Heart left ventricle (tissue), 16 donors: ENCODE measurements at regions not wholly inside any gene's neighbourhood (a gene's known extent, or its start where the extent isn't known, plus 50 kb on each side); places are given as distances from the start of the nearest gene placed in this dataset.

Experiments used
- ATAC-seq, 4 donors: fragments of 200-7000 bp; cut with Tn5 transposase; one replicate each; pipeline ENCODE4 v1.9.1; 2020 to 2022; ENCODE audit warnings: moderate library complexity in 4 of 4, mild to moderate bottlenecking in 3 of 4, moderate number of reproducible peaks in 1 of 4
- DNase-seq, 5 donors: peaks; one replicate each; pipeline ENCODE4 v3.0.0-alpha.2; 2020
- H3K27ac ChIP-seq, 12 donors: fragments of 200-600 bp; sonication (generic) in 4 of 12; one replicate each; pipeline versions ENCODE4 v1.5.0 to v1.8.0; 2016 to 2022; ENCODE audit warnings: mild to moderate bottlenecking in 2 of 12
- H3K27me3 ChIP-seq, 9 donors: fragments of 200-600 bp; sonication (generic) in 2 of 9; one replicate each; pipeline versions ENCODE4 v1.5.1 to v1.8.0; 2016 to 2022; ENCODE audit warnings: mild to moderate bottlenecking in 3 of 9
- H3K36me3 ChIP-seq, 9 donors: fragments of 200-600 bp; sonication (generic) in 2 of 9; one replicate each; pipeline versions ENCODE4 v1.5.0 to v1.8.0; 2018 to 2022; ENCODE audit warnings: mild to moderate bottlenecking in 2 of 9
- H3K4me1 ChIP-seq, 12 donors: fragments of 200-600 bp; sonication (generic) in 4 of 12; one replicate each; pipeline versions ENCODE4 v1.5.0 to v1.8.0; 2016 to 2022; ENCODE audit warnings: mild to moderate bottlenecking in 3 of 12
- H3K4me3 ChIP-seq, 12 donors: fragments of 200-600 bp; sonication (generic) in 4 of 12; one replicate each; pipeline versions ENCODE4 v1.5.0 to v1.8.0; 2017 to 2022; ENCODE audit warnings: mild to moderate bottlenecking in 9 of 12, moderate library complexity in 4 of 12
- H3K9me3 ChIP-seq, 12 donors: fragments of 200-600 bp; sonication (generic) in 4 of 12; one replicate each; pipeline versions ENCODE4 v1.5.0 to v1.8.0; 2016 to 2022; ENCODE audit warnings: mild to moderate bottlenecking in 1 of 12
- CTCF ChIP-seq, 12 donors: fragments of 200-600 bp; sonication (generic) in 4 of 12; IDR thresholded peaks; one replicate each; pipeline versions ENCODE4 v1.5.0 to v1.8.0; 2018 to 2022; ENCODE audit warnings: antibody characterized with exemption in 12 of 12, mild to moderate bottlenecking in 5 of 12
- POLR2A ChIP-seq, 2 donors: fragments of 450-650 bp; IDR thresholded peaks; one replicate each; pipeline ENCODE4 v1.6.1; 2017; ENCODE audit warnings: antibody characterized with exemption in 2 of 2, mild to moderate bottlenecking in 2 of 2, moderate library complexity in 2 of 2
- WGBS, 4 donors: extraction: QIAGEN DNeasy Blood & Tissue Kit in 2 of 4; methylation state at CpG; one replicate each; pipeline versions ENCODE4 v1.1.5 to v1.1.7; 2013 to 2018; 5-methylcytosine and 5-hydroxymethylcytosine counted together
- intact Hi-C, 10 donors: fragments of 100-400 bp; cut with DNase I; formaldehyde crosslinking; loops; one replicate each; pipeline versions ENCODE4 v1.11.1 to v1.14.2; 2022
- donor health status: ischemic (EF 13 %, LVEDD 7.1; RV severe dilation, severe dysfunction).
- donor health status: healthy with polysubstance abuse.
- donor health status: DM: no; HTN: yes; CAD: no.
- donor health status: DM: no; HTN: no; CAD: no.
- donor health status: ischemic (EF 25% LVEDD 6.9; RV normal size, moderate dysfunction).
- donor health status: ischemic (EF 25% LVEDD 5.7; RV mildly dilated, moderate dysfunction).
- donor health status: healthy.
- donor health status: DM: yes; HTN: yes; CAD: no.
- donor health status: ischemic (EF 35%, LVEDD 5.7; RV mildly dilated, moderate dysfunction).
- donor health status: nonischemic (EF 11% LVEDD 7.7; RV severe dilation, severe dysfunction).
- donor health status: DM: yes; HTN: yes; CAD: no.
- donor health status: PGD.
- donor health status: ischemic (EF 29% LVEDD 5.4; RV normal size, mild dysfunction).
- donor health status: nonischemic (EF 23%, LVEDD 6.1; RV moderate dilation, normal function).

GRCh38 chrX:127888767-127889166, 163.4 kb downstream of the ACTRT1 start:
- Histone ChIP-seq H3K4me3 (no peak overlapping the region), H3K36me3 (no peaks in the 10 kb centered on the region), H3K27me3 (no peaks in the 10 kb centered on the region), H3K9me3 (peaks cover 0 to 3% (median 0%) of the 10 kb centered on the region in 12 donors), H3K27ac (no peak overlapping the region), H3K4me1 (no peaks in the 10 kb centered on the region)
- 30 to 54% (median 46%) methylated on average over 2 of the region's 2 CpGs for WGBS, 4 donors
- TF ChIP-seq CTCF (IDR thresholded peaks at IDR 0.05) (no peak), POLR2A (IDR thresholded peaks at IDR 0.05) (no peak)
- no peak for ATAC-seq
- intact Hi-C loops: no loop called here
- no peak for DNase-seq

GRCh38 chrX:127884921-127885320, 167.3 kb downstream of the ACTRT1 start:
- no peaks in the 10 kb centered on the region for H3K9me3 ChIP-seq
- H3K4me3 ChIP-seq: no peak overlapping the region
- TF ChIP-seq CTCF (IDR thresholded peaks at IDR 0.05): no peak
- no peak for TF ChIP-seq POLR2A (IDR thresholded peaks at IDR 0.05)
- no peak overlapping the region for H3K27ac ChIP-seq
- DNase-seq (no peak), ATAC-seq (no peak)
- intact Hi-C loops: no loop called here
- WGBS, 4 donors: 60 to 78% (median 72%) methylated on average over 5 of the region's 5 CpGs
- no peaks in the 10 kb centered on the region for H3K36me3 ChIP-seq
- H3K4me1 ChIP-seq: no peaks in the 10 kb centered on the region
- no peaks in the 10 kb centered on the region for H3K27me3 ChIP-seq

GRCh38 chrX:127879585-127879984, 172.6 kb downstream of the ACTRT1 start:
- H3K27me3 ChIP-seq: no peaks in the 10 kb centered on the region
- no peaks in the 10 kb centered on the region for H3K9me3 ChIP-seq
- WGBS, 4 donors: 28 to 49% (median 44%) methylated on average over 2 of the region's 2 CpGs
- H3K36me3 ChIP-seq: no peaks in the 10 kb centered on the region
- ATAC-seq (no peak), DNase-seq (no peak)
- no peak overlapping the region for H3K4me3 ChIP-seq
- TF ChIP-seq CTCF (IDR thresholded peaks at IDR 0.05): no peak
- TF ChIP-seq POLR2A (IDR thresholded peaks at IDR 0.05): no peak
- peak overlapping the region in 3 of 12 donors; percentile 24 to 34 (median 30) for H3K27ac ChIP-seq
- intact Hi-C loops: no loop called here
- no peaks in the 10 kb centered on the region for H3K4me1 ChIP-seq

- no peaks in the 10 kb centered on the region for H3K4me1 ChIP-seq
- H3K36me3 ChIP-seq: no peaks in the 10 kb centered on the region
- intact Hi-C loops: no loop called here
- peak overlapping the region in 6 of 12 donors; percentile 14 to 45 (median 29) for H3K4me3 ChIP-seq
- DNase-seq (no peak), ATAC-seq (peak in 2 of 4 donors; percentile 56 to 60)
- peak overlapping the region in 8 of 12 donors; percentile 3 to 66 (median 54) for H3K27ac ChIP-seq
- no peak for TF ChIP-seq CTCF (IDR thresholded peaks at IDR 0.05)
- no peak for TF ChIP-seq POLR2A (IDR thresholded peaks at IDR 0.05)
- no peaks in the 10 kb centered on the region for H3K27me3 ChIP-seq
- no peaks in the 10 kb centered on the region for H3K9me3 ChIP-seq
- WGBS, 4 donors: 37 to 43% (median 39%) methylated on average over 3 of the region's 3 CpGs
Measured at GRCh38 chrX:127877318-127877717, 174.9 kb downstream of the ACTRT1 start.
